Motor neuron (in vitro differentiated cells): ENCODE measurements at regions not wholly inside any gene's neighbourhood (a gene's known extent, or its start where the extent isn't known, plus 50 kb on each side); places are given as distances from the start of the nearest gene placed in this dataset.

Source experiments
- ATAC-seq, 8 experiments: fragments of 200-7000 bp; cut with Tn5 transposase; replicated peaks in 6 of 8; 2 replicates each; pipeline ENCODE4 v1.8.0; 2021; ENCODE audit warnings: mild to moderate bottlenecking in 8 of 8, moderate library complexity in 8 of 8
- H3K27ac ChIP-seq, 2 donors: fragments of 250-450 bp; sonication (Bioruptor Pico); 2 replicates each; pipeline ENCODE4 v1.9.0; 2021; ENCODE audit warnings: antibody characterized with exemption in 2 of 2, mild to moderate bottlenecking in 2 of 2, moderate library complexity in 1 of 2
- H3K4me1 ChIP-seq, 2 donors: fragments of 250-450 bp; sonication (Bioruptor Pico); replicated peaks in 1 of 2; 2 replicates each; pipeline ENCODE4 v1.6.1; 2021; ENCODE audit warnings: antibody characterized with exemption in 2 of 2, mild to moderate bottlenecking in 2 of 2, moderate library complexity in 1 of 2
- H3K4me3 ChIP-seq, 5 donors: fragments of 250-450 bp; sonication (Bioruptor Pico); 2 replicates each; pipeline ENCODE4 v1.9.0; 2021; ENCODE audit warnings: antibody characterized with exemption in 5 of 5, mild to moderate bottlenecking in 5 of 5, moderate library complexity in 4 of 5
- WGBS, 10 experiments: fragments of 450-650 bp; shearing (Covaris generic); methylation state at CpG; one replicate each; pipeline ENCODE4 v1.0.0; 2022; 5-methylcytosine and 5-hydroxymethylcytosine counted together
- in situ Hi-C, 9 experiments: fragments of 400-800 bp; cut with MboI; loops; one replicate each; pipeline ENCODE4 v1.15.0; 2021; ENCODE audit warnings: low sequenced_read_pairs in 9 of 9, low pct_unique_long_range_greater_than_20kb in 2 of 9; ENCODE audit not compliant: unreplicated experiment in 9 of 9

DNA sequence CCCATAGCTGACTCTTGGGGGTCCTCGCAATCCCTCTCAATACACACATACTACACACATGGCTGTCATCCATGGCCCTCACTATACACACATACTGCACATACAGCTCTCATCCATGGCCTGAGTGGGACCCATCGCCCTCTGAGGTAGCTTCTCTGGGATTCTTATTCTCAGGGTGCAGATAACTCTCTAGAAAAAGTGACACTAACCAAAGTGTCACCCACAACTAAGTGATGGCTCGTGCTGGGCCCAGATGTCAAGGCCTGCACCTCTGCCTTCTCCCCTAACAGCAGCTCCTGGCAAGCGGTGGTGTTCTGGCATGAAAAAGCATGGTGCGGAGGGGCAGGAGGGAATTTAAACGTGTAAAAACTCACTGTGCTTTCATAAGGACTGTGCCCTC, 62.7 kb upstream of the ZPBP start:
- no peak overlapping the region for H3K27ac ChIP-seq
- no peaks in the 10 kb centered on the region for H3K4me1 ChIP-seq
- in situ Hi-C loops: loop anchor here in 1 of 9 experiments (25.0 kb wide), 1 partner anchor 257 kb away; no protein-coding TSS in a partner anchor

GRCh38 chr7:50153995-50154394, 60.9 kb upstream of the ZPBP start:
- Histone ChIP-seq H3K27ac (no peak overlapping the region), H3K4me1 (no peaks in the 10 kb centered on the region), H3K4me3 (no peak overlapping the region)
- WGBS, 10 experiments: 24 to 94% (median 78%) methylated on average over 1 to 6 of the region's 6 CpGs; no CpG with 5 or more reads in 4 of the 10 experiments
- ATAC-seq: no peak
- in situ Hi-C loops: loop anchor here in 1 of 9 experiments (25.0 kb wide), 1 partner anchor 258 kb away; no protein-coding TSS in a partner anchor

More for the DNA sequence above, 62.7 kb upstream of the ZPBP start:
- WGBS, 10 experiments: 33 to 100% (median 84%) methylated on average over 1 to 5 of the region's 6 CpGs; no CpG with 5 or more reads in 2 of the 10 experiments
- ATAC-seq: no peak
- H3K4me3 ChIP-seq: no peak overlapping the region

- in situ Hi-C loops: loop anchor here in 1 of 9 experiments (25.0 kb wide), 1 partner anchor 259 kb away; no protein-coding TSS in a partner anchor
- Histone ChIP-seq H3K4me3 (no peak overlapping the region), H3K4me1 (peaks cover 0 to 6% of the 10 kb centered on the region in 2 donors), H3K27ac (no peak overlapping the region)
- peak in 2 of 8 experiments; percentile 57 to 80 for ATAC-seq
Observed at GRCh38 chr7:50153148-50153547, 60.1 kb upstream of the ZPBP start.

DNA sequence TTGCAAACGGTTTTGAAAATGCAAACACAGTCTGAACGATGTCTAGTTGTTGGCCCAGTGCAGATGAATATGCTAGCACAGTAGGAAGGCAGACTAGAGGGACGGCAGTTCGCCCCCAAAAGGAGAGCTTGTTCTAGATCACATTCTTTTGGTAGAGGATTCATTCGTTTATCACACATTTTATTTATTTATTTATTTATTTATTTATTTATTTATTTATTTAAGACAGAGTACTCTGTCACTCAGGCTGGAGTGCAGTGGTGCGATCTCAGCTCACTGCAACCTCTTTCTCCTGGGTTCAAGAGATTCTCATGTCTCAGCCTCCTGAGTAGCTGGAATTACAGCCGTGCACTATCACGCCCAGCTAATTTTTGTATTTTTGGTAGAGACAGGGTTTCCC, 59.4 kb upstream of the ZPBP start:
- Histone ChIP-seq H3K27ac (no peak overlapping the region), H3K4me1 (peaks cover 0 to 13% of the 10 kb centered on the region in 2 donors), H3K4me3 (no peak overlapping the region)
- in situ Hi-C loops: loop anchor here in 1 of 9 experiments (25.0 kb wide), 1 partner anchor 260 kb away; no protein-coding TSS in a partner anchor
- WGBS, 10 experiments: 8 to 100% (median 65%) methylated on average over 1 to 8 of the region's 8 CpGs; no CpG with 5 or more reads in 2 of the 10 experiments
- ATAC-seq: no peak

DNA sequence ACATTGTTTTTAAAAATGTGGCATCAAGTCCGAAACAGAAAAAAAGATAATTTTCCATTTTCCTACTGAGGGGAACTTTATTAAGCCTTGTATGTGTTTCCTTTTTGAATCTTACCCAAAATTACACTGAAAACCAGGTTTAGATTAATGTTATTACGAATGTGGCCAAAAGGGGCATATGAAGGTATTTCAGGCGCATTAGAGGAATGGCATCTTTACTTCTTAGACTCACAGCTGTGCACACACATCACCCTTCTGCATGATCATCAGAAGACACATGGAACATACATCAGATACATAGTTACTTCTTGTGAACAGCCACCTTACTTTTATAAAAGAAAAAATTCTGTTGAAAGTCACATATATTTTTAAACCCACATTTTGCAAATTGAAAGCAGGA, 58.6 kb upstream of the ZPBP start:
- no peak for ATAC-seq
- 0 to 100% (median 46%) methylated on average over 1 to 3 of the region's 3 CpGs; no CpG with 5 or more reads in 2 of the 10 experiments for WGBS, 10 experiments
- in situ Hi-C loops: loop anchor here in 1 of 9 experiments (25.0 kb wide), 1 partner anchor 261 kb away; no protein-coding TSS in a partner anchor
- Histone ChIP-seq H3K4me1 (peaks cover 0 to 13% of the 10 kb centered on the region in 2 donors), H3K4me3 (no peak overlapping the region), H3K27ac (no peak overlapping the region)

DNA sequence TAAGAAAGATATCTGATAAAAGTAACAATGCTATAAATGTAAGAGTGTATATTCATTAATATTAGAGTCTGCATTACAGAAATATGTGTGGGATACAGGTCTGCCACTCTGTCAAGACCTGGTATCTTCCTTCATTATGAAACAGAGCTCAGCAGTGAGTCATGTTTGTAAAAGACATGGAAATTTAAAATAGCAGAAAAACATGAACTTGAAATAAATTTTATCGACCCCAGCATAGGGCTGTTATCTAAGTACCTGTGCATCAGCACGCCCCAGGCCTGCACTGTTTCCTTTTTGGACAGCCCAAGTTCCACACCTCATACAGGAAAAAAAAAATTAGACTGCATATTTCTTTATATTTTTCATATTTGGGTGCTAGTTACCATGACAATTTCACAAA, 58.0 kb upstream of the ZPBP start:
- Histone ChIP-seq H3K4me3 (no peak overlapping the region), H3K4me1 (peaks cover 0 to 13% of the 10 kb centered on the region in 2 donors), H3K27ac (no peak overlapping the region)
- in situ Hi-C loops: loop anchor here in 1 of 9 experiments (25.0 kb wide), 1 partner anchor 261 kb away; no protein-coding TSS in a partner anchor
- peak in 1 of 8 experiments; percentile 19 for ATAC-seq
- 0 to 81% (median 59%) methylated on average over 1 to 2 of the region's 2 CpGs; no CpG with 5 or more reads in 4 of the 10 experiments for WGBS, 10 experiments

DNA sequence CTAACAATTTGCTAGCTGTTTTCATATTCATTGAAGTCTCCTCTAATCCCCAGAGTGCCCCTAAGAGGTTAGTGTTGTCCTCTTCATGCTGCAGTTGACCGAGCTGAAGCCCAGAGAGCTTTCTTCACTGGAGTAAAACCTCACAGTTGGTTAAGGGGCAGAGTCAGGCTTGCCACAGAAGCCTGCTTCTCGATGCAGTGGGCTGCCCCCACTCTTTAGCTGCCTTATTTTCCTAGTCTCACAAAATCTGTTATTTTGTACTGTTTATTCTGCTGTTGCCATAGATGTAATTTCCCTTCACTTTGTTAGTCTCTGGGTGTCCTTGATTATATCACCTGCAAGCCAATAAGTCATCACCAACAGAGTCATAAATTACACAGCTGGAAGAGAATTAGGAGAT, 56.3 kb upstream of the ZPBP start:
- 0 to 100% (median 77%) methylated on average over 1 to 2 of the region's 2 CpGs; no CpG with 5 or more reads in 1 of the 10 experiments for WGBS, 10 experiments
- no peak overlapping the region for H3K27ac ChIP-seq
- in situ Hi-C loops: no loop called here
- no peak for ATAC-seq
- peaks cover 0 to 13% of the 10 kb centered on the region in 2 donors for H3K4me1 ChIP-seq
- H3K4me3 ChIP-seq: no peak overlapping the region

- WGBS, 10 experiments: 5 to 100% (median 58%) methylated on average over 1 to 6 of the region's 6 CpGs
- Histone ChIP-seq H3K4me3 (no peak overlapping the region), H3K4me1 (peaks cover 0 to 13% of the 10 kb centered on the region in 2 donors), H3K27ac (no peak overlapping the region)
- in situ Hi-C loops: no loop called here
- ATAC-seq: peak in 3 of 8 experiments; percentile 20 to 59 (median 36)
Observed at GRCh38 chr7:50147951-50148808, 55.1 kb upstream of the ZPBP start.

GRCh38 chr7:50146692-50147091, 53.6 kb upstream of the ZPBP start:
- no peak overlapping the region for H3K4me3 ChIP-seq
- 10 to 100% (median 71%) methylated on average over 1 to 3 of the region's 3 CpGs; no CpG with 5 or more reads in 3 of the 10 experiments for WGBS, 10 experiments
- no peak overlapping the region for H3K27ac ChIP-seq
- in situ Hi-C loops: no loop called here
- no peak for ATAC-seq
- peaks cover 0 to 13% of the 10 kb centered on the region in 2 donors for H3K4me1 ChIP-seq

GRCh38 chr7:50145801-50146338, 52.8 kb upstream of the ZPBP start:
- in situ Hi-C loops: no loop called here
- ATAC-seq: no peak

DNA sequence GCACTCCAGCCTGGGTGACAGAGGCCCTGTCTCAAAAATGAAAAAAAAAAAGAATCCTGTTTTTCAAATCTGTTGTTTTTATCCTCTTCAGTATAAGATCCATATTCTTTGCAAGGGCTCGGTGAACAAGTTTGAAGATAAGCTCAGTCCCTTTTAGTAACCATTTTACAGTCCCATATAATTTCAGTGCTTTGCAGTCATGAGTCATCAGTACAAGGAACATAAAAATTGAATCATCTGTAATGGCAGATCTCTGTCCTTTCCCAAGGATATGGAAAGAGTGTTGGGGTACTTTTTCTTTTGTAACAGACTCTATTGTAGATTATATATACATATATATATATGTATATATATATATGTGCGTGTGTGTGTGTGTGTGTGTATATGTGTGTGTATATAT, 52.2 kb upstream of the ZPBP start:
- 38 to 86% methylated on average over 1 of the region's 2 CpGs; no CpG with 5 or more reads in 8 of the 10 experiments for WGBS, 10 experiments
- in situ Hi-C loops: no loop called here
- H3K27ac ChIP-seq: no peak overlapping the region
- H3K4me1 ChIP-seq: peaks cover 0 to 13% of the 10 kb centered on the region in 2 donors
- H3K4me3 ChIP-seq: no peak overlapping the region
- ATAC-seq: peak in 2 of 8 experiments; percentile 37 to 39

More at GRCh38 chr7:50145801-50146338, 52.8 kb upstream of the ZPBP start:
- no peak overlapping the region for H3K4me3 ChIP-seq
- WGBS, 10 experiments: 33 to 60% (median 47%) methylated on average over 1 to 2 of the region's 2 CpGs; no CpG with 5 or more reads in 6 of the 10 experiments
- H3K27ac ChIP-seq: no peak overlapping the region
- H3K4me1 ChIP-seq: peaks cover 0 to 13% of the 10 kb centered on the region in 2 donors
